ENCODE measurements at regions not wholly inside any gene's neighbourhood (a gene's known extent, or its start where the extent isn't known, plus 50 kb on each side); places are given as distances from the start of the nearest gene placed in this dataset.

DNA sequence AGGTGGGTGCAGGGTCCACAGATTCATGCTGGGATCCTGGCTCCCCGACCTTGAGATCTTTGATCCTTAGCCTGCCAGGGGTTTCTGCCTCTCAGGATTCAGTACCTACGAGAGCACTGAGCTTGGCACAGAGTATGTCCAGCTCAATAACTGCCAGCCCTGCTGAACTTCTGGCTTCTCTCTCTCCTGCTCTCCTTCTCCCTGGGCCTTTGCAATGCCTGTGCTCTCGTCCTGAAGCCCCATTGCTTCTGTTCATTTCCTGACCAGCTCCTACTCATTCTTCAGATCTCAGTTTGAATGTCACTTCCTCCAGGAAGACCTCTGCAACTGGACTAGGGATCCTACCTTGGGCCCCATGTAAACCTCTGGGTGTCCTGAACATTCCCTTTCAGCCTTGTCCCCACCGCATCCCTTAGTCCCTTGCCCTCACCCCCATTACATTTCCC is 113.8 kb upstream of the HAAO start:
- Mint-ChIP-seq H3K4me3 (no peak overlapping the region), H3K27me3 (ENCODE audit: insufficient read depth, low read depth, poor library complexity) (peaks cover 4% of the 10 kb centered on the region), H3K36me3 (ENCODE audit: low read depth) (no peaks in the 10 kb centered on the region), H3K4me1 (peaks cover 21% of the 10 kb centered on the region), H3K9me3 (no peaks in the 10 kb centered on the region), H3K27ac (no peak overlapping the region; the same call in 1 of the 2 replicates)
- H3K79me2 ChIP-seq (replicated peaks; ENCODE audit: insufficient read depth), result no peaks in the 10 kb centered on the region
- H3K27me3 ChIP-seq (ENCODE audit: insufficient read depth), result no peaks in the 10 kb centered on the region
- ATAC-seq, result no peak
- H3K4me1 ChIP-seq (ENCODE audit: insufficient read depth), result peaks cover 14% of the 10 kb centered on the region
- DNase-seq (ENCODE audit: low spot score), result no peak
- no peaks in the 10 kb centered on the region for H3K36me3 ChIP-seq (ENCODE audit: insufficient read depth)
- no peaks in the 10 kb centered on the region for H3F3A ChIP-seq (replicated peaks; ENCODE audit: low read depth)
- no peak overlapping the region for H3K27ac ChIP-seq (ENCODE audit: low read depth)
- H3K4me2 ChIP-seq, result peak overlapping the region; percentile 66
- H4K20me1 ChIP-seq (replicated peaks; ENCODE audit: insufficient read depth), result no peaks in the 10 kb centered on the region
- H2AFZ ChIP-seq, result peak overlapping the region; percentile 94
- TF ChIP-seq, protein P1, sequence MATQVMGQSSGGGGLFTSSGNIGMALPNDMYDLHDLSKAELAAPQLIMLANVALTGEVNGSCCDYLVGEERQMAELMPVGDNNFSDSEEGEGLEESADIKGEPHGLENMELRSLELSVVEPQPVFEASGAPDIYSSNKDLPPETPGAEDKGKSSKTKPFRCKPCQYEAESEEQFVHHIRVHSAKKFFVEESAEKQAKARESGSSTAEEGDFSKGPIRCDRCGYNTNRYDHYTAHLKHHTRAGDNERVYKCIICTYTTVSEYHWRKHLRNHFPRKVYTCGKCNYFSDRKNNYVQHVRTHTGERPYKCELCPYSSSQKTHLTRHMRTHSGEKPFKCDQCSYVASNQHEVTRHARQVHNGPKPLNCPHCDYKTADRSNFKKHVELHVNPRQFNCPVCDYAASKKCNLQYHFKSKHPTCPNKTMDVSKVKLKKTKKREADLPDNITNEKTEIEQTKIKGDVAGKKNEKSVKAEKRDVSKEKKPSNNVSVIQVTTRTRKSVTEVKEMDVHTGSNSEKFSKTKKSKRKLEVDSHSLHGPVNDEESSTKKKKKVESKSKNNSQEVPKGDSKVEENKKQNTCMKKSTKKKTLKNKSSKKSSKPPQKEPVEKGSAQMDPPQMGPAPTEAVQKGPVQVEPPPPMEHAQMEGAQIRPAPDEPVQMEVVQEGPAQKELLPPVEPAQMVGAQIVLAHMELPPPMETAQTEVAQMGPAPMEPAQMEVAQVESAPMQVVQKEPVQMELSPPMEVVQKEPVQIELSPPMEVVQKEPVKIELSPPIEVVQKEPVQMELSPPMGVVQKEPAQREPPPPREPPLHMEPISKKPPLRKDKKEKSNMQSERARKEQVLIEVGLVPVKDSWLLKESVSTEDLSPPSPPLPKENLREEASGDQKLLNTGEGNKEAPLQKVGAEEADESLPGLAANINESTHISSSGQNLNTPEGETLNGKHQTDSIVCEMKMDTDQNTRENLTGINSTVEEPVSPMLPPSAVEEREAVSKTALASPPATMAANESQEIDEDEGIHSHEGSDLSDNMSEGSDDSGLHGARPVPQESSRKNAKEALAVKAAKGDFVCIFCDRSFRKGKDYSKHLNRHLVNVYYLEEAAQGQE (IDR thresholded peaks at IDR 0.05; ENCODE audit: unreplicated experiment), result no peak
- TF ChIP-seq EZH2phosphoT487 (IDR thresholded peaks at IDR 0.05; ENCODE audit: unreplicated experiment) (no peak), EZH2 (IDR thresholded peaks at IDR 0.05; ENCODE audit: low read depth, unreplicated experiment) (no peak), JUNB (IDR thresholded peaks at IDR 0.05; ENCODE audit: unreplicated experiment) (no peak), ZNF114 (CRISPR knock-in tag; IDR thresholded peaks at IDR 0.05) (no peak), POLR2AphosphoS5 (IDR thresholded peaks at IDR 0.05; ENCODE audit: low read depth) (no peak), STAT1 (IDR thresholded peaks at IDR 0.05; ENCODE audit: unreplicated experiment) (no peak), ZNF462 (CRISPR knock-in tag; IDR thresholded peaks at IDR 0.05) (no peak), NANOG (IDR thresholded peaks at IDR 0.05; ENCODE audit: borderline replicate concordance) (no peak), ZNF331 (CRISPR knock-in tag; IDR thresholded peaks at IDR 0.05; ENCODE audit: low read depth) (no peak), CREB1 (CRISPR knock-in tag; IDR thresholded peaks at IDR 0.05; ENCODE audit: low read depth) (no peak)
- TF ChIP-seq, protein P2, sequence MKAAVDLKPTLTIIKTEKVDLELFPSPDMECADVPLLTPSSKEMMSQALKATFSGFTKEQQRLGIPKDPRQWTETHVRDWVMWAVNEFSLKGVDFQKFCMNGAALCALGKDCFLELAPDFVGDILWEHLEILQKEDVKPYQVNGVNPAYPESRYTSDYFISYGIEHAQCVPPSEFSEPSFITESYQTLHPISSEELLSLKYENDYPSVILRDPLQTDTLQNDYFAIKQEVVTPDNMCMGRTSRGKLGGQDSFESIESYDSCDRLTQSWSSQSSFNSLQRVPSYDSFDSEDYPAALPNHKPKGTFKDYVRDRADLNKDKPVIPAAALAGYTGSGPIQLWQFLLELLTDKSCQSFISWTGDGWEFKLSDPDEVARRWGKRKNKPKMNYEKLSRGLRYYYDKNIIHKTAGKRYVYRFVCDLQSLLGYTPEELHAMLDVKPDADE (IDR thresholded peaks at IDR 0.05), result no peak
- TF ChIP-seq, protein P3, sequence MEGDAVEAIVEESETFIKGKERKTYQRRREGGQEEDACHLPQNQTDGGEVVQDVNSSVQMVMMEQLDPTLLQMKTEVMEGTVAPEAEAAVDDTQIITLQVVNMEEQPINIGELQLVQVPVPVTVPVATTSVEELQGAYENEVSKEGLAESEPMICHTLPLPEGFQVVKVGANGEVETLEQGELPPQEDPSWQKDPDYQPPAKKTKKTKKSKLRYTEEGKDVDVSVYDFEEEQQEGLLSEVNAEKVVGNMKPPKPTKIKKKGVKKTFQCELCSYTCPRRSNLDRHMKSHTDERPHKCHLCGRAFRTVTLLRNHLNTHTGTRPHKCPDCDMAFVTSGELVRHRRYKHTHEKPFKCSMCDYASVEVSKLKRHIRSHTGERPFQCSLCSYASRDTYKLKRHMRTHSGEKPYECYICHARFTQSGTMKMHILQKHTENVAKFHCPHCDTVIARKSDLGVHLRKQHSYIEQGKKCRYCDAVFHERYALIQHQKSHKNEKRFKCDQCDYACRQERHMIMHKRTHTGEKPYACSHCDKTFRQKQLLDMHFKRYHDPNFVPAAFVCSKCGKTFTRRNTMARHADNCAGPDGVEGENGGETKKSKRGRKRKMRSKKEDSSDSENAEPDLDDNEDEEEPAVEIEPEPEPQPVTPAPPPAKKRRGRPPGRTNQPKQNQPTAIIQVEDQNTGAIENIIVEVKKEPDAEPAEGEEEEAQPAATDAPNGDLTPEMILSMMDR (conservative IDR thresholded peaks at IDR 0.05; ENCODE audit: low read depth in 2 of 2), result no peak
- H3K4me3 ChIP-seq, result no peak overlapping the region
- 0 out of 2 replicates have a peak, but pooled peaks cover 6% of the 10 kb centered on the region for H3K9me2 ChIP-seq (ENCODE audit: insufficient read depth)

Measured in GM23338 (cell line).